ENCODE measurements at regions not wholly inside any gene's neighbourhood (a gene's known extent, or its start where the extent isn't known, plus 50 kb on each side); places are given as distances from the start of the nearest gene placed in this dataset.

GRCh38 chr17:69654981-69655855 is 240.7 kb downstream of the MAP2K6 start (continued):
- TF ChIP-seq THAP12 (CRISPR knock-in tag; IDR thresholded peaks at IDR 0.05) (no peak), ELF4 (CRISPR knock-in tag; IDR thresholded peaks at IDR 0.05) (no peak), E2F6 (IDR thresholded peaks at IDR 0.05; ENCODE audit: borderline replicate concordance in 1 of 2, extremely low read depth in 1 of 2, insufficient read depth in 1 of 2, insufficient read length in 1 of 2, low read depth in 1 of 2, low read length in 1 of 2, poor library complexity in 1 of 2, severe bottlenecking in 1 of 2) (no peak), DNMT1 (IDR thresholded peaks at IDR 0.05) (no peak), NCOA6 (IDR thresholded peaks at IDR 0.05) (no peak)

DNA sequence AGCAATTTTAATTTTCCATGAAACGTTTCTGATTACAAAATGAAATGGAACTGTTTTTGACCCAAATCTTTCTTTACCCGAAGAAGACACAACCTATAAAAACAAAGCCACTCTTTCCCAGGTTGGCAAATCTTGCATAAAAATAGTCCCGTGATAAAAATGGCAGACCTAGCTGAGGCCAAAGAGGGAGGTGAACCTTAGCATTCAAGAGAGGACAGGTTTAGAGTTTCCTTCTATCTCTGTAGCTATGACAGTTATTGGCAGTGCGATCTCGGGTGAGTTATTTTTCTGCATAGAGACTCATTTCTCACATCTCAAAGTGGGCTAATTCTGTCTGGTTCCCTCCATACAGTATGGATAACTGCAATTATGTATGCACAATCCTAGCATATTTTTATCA is 241.4 kb downstream of the MAP2K6 start:
- Histone ChIP-seq H3K4me3 (no peak overlapping the region), H3K9me3 (replicated peaks; ENCODE audit: control insufficient read depth, insufficient read depth, low read depth, low read length) (peaks cover 2% of the 10 kb centered on the region; the same call in 1 of the 2 replicates), H3K4me1 (replicated peaks in 1 of 2; ENCODE audit: control insufficient read depth in 2 of 2, insufficient read depth in 2 of 2, low read length in 2 of 2) (no peaks in the 10 kb centered on the region), H3K9ac (ENCODE audit: insufficient read depth in 1 of 2, low read depth in 2 of 2, low read length in 2 of 2) (no peak overlapping the region), H3K79me2 (ENCODE audit: control insufficient read depth, insufficient read depth, low read length) (no peaks in the 10 kb centered on the region), H2AFZ (ENCODE audit: low read depth, low read length) (no peak overlapping the region), H3K4me2 (ENCODE audit: insufficient read depth, low read length) (no peak overlapping the region), H3K9me1 (ENCODE audit: control insufficient read depth, insufficient read depth, low read length) (no peaks in the 10 kb centered on the region), H4K20me1 (replicated peaks; ENCODE audit: control insufficient read depth, insufficient read depth, low read length) (no peaks in the 10 kb centered on the region), H3K27ac (ENCODE audit: extremely low read depth, low read depth, low read length) (no peak overlapping the region), H3K36me3 (ENCODE audit: control insufficient read depth, insufficient read depth, low read length) (no peaks in the 10 kb centered on the region), H3K27me3 (ENCODE audit: control insufficient read depth in 2 of 2, insufficient read depth in 2 of 2, low read length in 2 of 2) (no peaks in the 10 kb centered on the region)
- intact Hi-C loops (cut with micrococcal nuclease) (no loop called here), in situ Hi-C loops (cut with MboI) (no loop called here)
- WGBS (ENCODE audit: insufficient coverage, low coverage, missing lambda C conversion rate): 0% methylated on average over 5 of the region's 5 CpGs
- ATAC-seq: no peak
- BruUV-seq (replicated peaks): no TSS peak
- POLR2A ChIA-PET: no interaction called here
- DNase-seq (ENCODE audit: extremely low read depth in 1 of 4, low spot score in 3 of 4): no peak
- FAIRE-seq: no peak
- CTCF ChIA-PET (ENCODE audit: low intra/inter-chr PET ratio): no interaction called here
- TF ChIP-seq CLOCK (CRISPR knock-in tag; IDR thresholded peaks at IDR 0.05; ENCODE audit: borderline replicate concordance) (no peak), HMG20B (CRISPR knock-in tag; IDR thresholded peaks at IDR 0.05) (no peak), TAL1 (IDR thresholded peaks at IDR 0.05) (no peak), ZBTB49 (CRISPR knock-in tag; IDR thresholded peaks at IDR 0.05; ENCODE audit: borderline replicate concordance) (no peak)
- TF ChIP-seq, protein P1, sequence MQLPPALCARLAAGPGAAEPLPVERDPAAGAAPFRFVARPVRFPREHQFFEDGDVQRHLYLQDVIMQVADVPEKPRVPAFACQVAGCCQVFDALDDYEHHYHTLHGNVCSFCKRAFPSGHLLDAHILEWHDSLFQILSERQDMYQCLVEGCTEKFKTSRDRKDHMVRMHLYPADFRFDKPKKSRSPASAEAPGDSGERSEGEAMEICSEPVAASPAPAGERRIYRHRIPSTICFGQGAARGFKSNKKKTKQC (CRISPR knock-in tag; IDR thresholded peaks at IDR 0.05): no peak

All from K562 (cell line).